ENCODE measurements at regions not wholly inside any gene's neighbourhood (a gene's known extent, or its start where the extent isn't known, plus 50 kb on each side); places are given as distances from the start of the nearest gene placed in this dataset.

- ATAC-seq (no peak), DNase-seq (no peak)
- no peaks in the 10 kb centered on the region for H3K36me3 ChIP-seq
- no peak overlapping the region for H3K4me3 ChIP-seq
- H3K9me3 ChIP-seq, result no peaks in the 10 kb centered on the region
- no peaks in the 10 kb centered on the region for H3K4me1 ChIP-seq
- intact Hi-C loops (cut with DNase I), result no loop called here
- TF ChIP-seq CTCF (IDR thresholded peaks at IDR 0.05), result no peak
- H3K27me3 ChIP-seq (ENCODE audit: low read depth), result no peaks in the 10 kb centered on the region
- no peak overlapping the region for H3K27ac ChIP-seq
Observed at GRCh38 chr12:91841822-91842221, 303.8 kb downstream of the BTG1 start.

GRCh38 chr12:91836696-91837095 lies 308.9 kb downstream of the BTG1 start:
- no peak for TF ChIP-seq CTCF (IDR thresholded peaks at IDR 0.05)
- Histone ChIP-seq H3K27ac (no peak overlapping the region), H3K27me3 (ENCODE audit: low read depth) (no peaks in the 10 kb centered on the region), H3K9me3 (no peaks in the 10 kb centered on the region), H3K36me3 (no peaks in the 10 kb centered on the region), H3K4me3 (no peak overlapping the region), H3K4me1 (no peaks in the 10 kb centered on the region)
- intact Hi-C loops (cut with DNase I), result no loop called here
- ATAC-seq (no peak), DNase-seq (no peak)

- intact Hi-C loops (cut with DNase I), result no loop called here
- no peak for ATAC-seq
- no peaks in the 10 kb centered on the region for H3K9me3 ChIP-seq
Observed at GRCh38 chr12:91836264-91836663, 309.4 kb downstream of the BTG1 start.

GRCh38 chr12:91835693-91836092 lies 310.0 kb downstream of the BTG1 start:
- H3K27me3 ChIP-seq (ENCODE audit: low read depth), result no peaks in the 10 kb centered on the region
- DNase-seq (no peak), ATAC-seq (no peak)
- no peaks in the 10 kb centered on the region for H3K36me3 ChIP-seq
- TF ChIP-seq CTCF (IDR thresholded peaks at IDR 0.05), result no peak
- no peak overlapping the region for H3K4me3 ChIP-seq
- H3K9me3 ChIP-seq, result no peaks in the 10 kb centered on the region
- intact Hi-C loops (cut with DNase I), result no loop called here
- no peak overlapping the region for H3K27ac ChIP-seq
- no peaks in the 10 kb centered on the region for H3K4me1 ChIP-seq

More at GRCh38 chr12:91836264-91836663, 309.4 kb downstream of the BTG1 start:
- H3K27ac ChIP-seq, result no peak overlapping the region
- H3K4me3 ChIP-seq, result no peak overlapping the region
- no peak for TF ChIP-seq CTCF (IDR thresholded peaks at IDR 0.05)
- H3K27me3 ChIP-seq (ENCODE audit: low read depth), result no peaks in the 10 kb centered on the region
- DNase-seq, result no peak
- no peaks in the 10 kb centered on the region for H3K36me3 ChIP-seq
- no peaks in the 10 kb centered on the region for H3K4me1 ChIP-seq

GRCh38 chr12:91833780-91834359 lies 311.8 kb downstream of the BTG1 start:
- no peaks in the 10 kb centered on the region for H3K9me3 ChIP-seq
- H3K4me1 ChIP-seq, result no peaks in the 10 kb centered on the region
- no peaks in the 10 kb centered on the region for H3K36me3 ChIP-seq
- no peaks in the 10 kb centered on the region for H3K27me3 ChIP-seq (ENCODE audit: low read depth)
- intact Hi-C loops (cut with DNase I), result no loop called here
- ATAC-seq, result no peak
- H3K27ac ChIP-seq, result no peak overlapping the region
- TF ChIP-seq CTCF (IDR thresholded peaks at IDR 0.05), result no peak
- no peak for DNase-seq
- H3K4me3 ChIP-seq, result no peak overlapping the region

- H3K9me3 ChIP-seq, result no peaks in the 10 kb centered on the region
- DNase-seq (no peak), ATAC-seq (no peak)
- no peak overlapping the region for H3K4me3 ChIP-seq
- no peaks in the 10 kb centered on the region for H3K4me1 ChIP-seq
- H3K27me3 ChIP-seq (ENCODE audit: low read depth), result no peaks in the 10 kb centered on the region
- intact Hi-C loops (cut with DNase I), result no loop called here
- no peak for TF ChIP-seq CTCF (IDR thresholded peaks at IDR 0.05)
- H3K27ac ChIP-seq, result no peak overlapping the region
- H3K36me3 ChIP-seq, result no peaks in the 10 kb centered on the region
Observed at GRCh38 chr12:91825999-91826398, 319.6 kb downstream of the BTG1 start.

Data from lower lobe of right lung (tissue), 2 donors.